ENCODE measurements at regions not wholly inside any gene's neighbourhood (a gene's known extent, or its start where the extent isn't known, plus 50 kb on each side); places are given as distances from the start of the nearest gene placed in this dataset.

DNA sequence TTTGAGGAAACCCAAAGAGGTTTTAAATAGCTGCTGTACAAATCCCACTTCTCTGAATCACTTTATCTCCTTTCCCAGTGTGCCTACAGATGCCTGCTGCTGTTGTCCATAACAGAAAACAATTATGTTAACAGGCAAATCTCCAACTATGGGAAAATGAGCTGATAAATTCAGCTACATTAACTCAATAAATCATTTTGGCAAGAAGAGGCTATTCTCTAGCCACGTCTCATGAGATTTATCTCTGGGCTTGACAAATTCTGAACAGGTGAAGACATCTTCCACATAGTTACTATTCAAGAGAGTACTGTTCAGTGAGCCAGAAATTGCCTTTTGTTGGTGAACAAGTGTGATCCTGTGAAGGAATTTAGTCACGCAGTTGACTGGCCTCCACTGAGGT is 327.1 kb upstream of the FMN2 start:
- H3K36me3 Mint-ChIP-seq (ENCODE audit: insufficient read depth), result no peaks in the 10 kb centered on the region
- no peak overlapping the region for H3K27ac Mint-ChIP-seq
- no peak for DNase-seq (ENCODE audit: low spot score, unreplicated experiment)
- H3K27me3 Mint-ChIP-seq, result no peaks in the 10 kb centered on the region
- no peaks in the 10 kb centered on the region for H3K4me1 Mint-ChIP-seq (ENCODE audit: low read depth)
- H3K4me3 Mint-ChIP-seq (ENCODE audit: low read depth), result no peak overlapping the region
- TF ChIP-seq, protein P1, sequence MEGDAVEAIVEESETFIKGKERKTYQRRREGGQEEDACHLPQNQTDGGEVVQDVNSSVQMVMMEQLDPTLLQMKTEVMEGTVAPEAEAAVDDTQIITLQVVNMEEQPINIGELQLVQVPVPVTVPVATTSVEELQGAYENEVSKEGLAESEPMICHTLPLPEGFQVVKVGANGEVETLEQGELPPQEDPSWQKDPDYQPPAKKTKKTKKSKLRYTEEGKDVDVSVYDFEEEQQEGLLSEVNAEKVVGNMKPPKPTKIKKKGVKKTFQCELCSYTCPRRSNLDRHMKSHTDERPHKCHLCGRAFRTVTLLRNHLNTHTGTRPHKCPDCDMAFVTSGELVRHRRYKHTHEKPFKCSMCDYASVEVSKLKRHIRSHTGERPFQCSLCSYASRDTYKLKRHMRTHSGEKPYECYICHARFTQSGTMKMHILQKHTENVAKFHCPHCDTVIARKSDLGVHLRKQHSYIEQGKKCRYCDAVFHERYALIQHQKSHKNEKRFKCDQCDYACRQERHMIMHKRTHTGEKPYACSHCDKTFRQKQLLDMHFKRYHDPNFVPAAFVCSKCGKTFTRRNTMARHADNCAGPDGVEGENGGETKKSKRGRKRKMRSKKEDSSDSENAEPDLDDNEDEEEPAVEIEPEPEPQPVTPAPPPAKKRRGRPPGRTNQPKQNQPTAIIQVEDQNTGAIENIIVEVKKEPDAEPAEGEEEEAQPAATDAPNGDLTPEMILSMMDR (IDR thresholded peaks at IDR 0.05; ENCODE audit: unreplicated experiment), result no peak
- H3K9me3 Mint-ChIP-seq (ENCODE audit: low read depth), result no peaks in the 10 kb centered on the region

DNA sequence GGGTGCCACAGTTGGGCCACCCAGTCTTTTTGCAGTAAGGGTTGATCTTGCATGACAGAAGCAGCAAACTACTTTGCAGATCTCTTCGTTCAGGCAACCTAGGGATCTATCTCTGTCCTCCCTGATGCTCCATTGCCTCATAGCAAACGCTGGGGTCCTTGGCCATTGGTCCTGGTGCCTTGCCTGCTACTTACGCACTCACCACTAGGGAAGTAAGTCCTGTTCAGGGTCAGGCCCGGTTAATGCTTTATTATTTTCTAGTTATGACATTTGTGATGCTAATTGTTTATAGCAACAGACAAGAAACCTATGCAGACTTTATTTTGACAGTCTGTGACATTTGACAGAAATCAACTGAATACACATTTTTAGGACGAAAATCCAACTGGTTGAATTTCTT is 326.5 kb upstream of the FMN2 start:
- no peak overlapping the region for H3K27ac Mint-ChIP-seq
- H3K9me3 Mint-ChIP-seq (ENCODE audit: low read depth), result no peaks in the 10 kb centered on the region
- TF ChIP-seq, protein P1 (IDR thresholded peaks at IDR 0.05; ENCODE audit: unreplicated experiment), result no peak
- H3K4me1 Mint-ChIP-seq (ENCODE audit: low read depth), result no peaks in the 10 kb centered on the region
- no peaks in the 10 kb centered on the region for H3K36me3 Mint-ChIP-seq (ENCODE audit: insufficient read depth)
- no peak for DNase-seq (ENCODE audit: low spot score, unreplicated experiment)
- H3K27me3 Mint-ChIP-seq, result no peaks in the 10 kb centered on the region
- H3K4me3 Mint-ChIP-seq (ENCODE audit: low read depth), result no peak overlapping the region

DNA sequence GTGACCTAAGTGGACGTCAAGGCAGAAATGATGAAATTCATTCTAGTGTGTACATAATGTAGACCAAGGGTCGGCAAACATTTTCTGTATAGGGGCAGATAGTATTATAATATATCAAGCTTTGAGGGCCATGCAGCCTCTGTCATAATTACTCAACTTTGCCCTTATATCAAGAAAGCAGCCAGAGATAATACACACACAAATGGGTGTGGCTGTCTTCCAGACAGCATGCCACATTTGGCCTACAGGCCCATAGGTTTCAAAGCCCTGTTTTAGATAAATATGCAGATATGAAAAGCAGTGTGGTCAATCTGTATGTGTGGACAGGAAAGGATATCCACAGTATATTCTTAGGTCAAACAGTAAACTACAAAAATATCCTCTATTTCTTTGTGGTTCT is 320.1 kb upstream of the FMN2 start:
- Mint-ChIP-seq H3K9me3 (ENCODE audit: low read depth) (peaks cover 4% of the 10 kb centered on the region), H3K4me3 (ENCODE audit: low read depth) (no peak overlapping the region), H3K27ac (no peak overlapping the region), H3K36me3 (ENCODE audit: insufficient read depth) (no peaks in the 10 kb centered on the region), H3K27me3 (no peaks in the 10 kb centered on the region), H3K4me1 (ENCODE audit: low read depth) (no peaks in the 10 kb centered on the region)
- no peak for DNase-seq (ENCODE audit: low spot score, unreplicated experiment)
- TF ChIP-seq, protein P1 (IDR thresholded peaks at IDR 0.05; ENCODE audit: unreplicated experiment), result no peak

DNA sequence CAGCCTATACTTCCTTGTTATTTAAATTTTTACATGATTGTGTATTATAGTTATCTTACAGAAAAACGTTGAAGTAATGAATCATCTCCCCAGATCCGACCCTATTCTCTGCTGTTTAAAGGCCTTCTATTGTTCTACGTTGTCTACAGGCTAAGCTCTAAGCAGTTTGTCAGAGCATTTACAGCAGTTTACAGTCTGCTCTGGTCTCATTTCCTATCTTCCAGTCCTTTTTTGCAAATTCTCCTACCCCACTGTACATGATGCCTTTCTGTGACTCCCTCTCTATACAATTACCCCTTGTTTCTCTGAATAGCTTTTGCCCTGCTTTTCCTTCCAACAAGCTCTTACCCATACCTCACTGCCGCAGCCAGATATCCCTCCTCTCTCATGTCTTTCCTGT is 319.2 kb upstream of the FMN2 start:
- peaks cover 5% of the 10 kb centered on the region for H3K9me3 Mint-ChIP-seq (ENCODE audit: low read depth)
- no peak overlapping the region for H3K4me3 Mint-ChIP-seq (ENCODE audit: low read depth)
- no peak for DNase-seq (ENCODE audit: low spot score, unreplicated experiment)
- TF ChIP-seq, protein P1 (IDR thresholded peaks at IDR 0.05; ENCODE audit: unreplicated experiment), result no peak
- no peak overlapping the region for H3K27ac Mint-ChIP-seq
- no peaks in the 10 kb centered on the region for H3K36me3 Mint-ChIP-seq (ENCODE audit: insufficient read depth)
- no peaks in the 10 kb centered on the region for H3K4me1 Mint-ChIP-seq (ENCODE audit: low read depth)
- H3K27me3 Mint-ChIP-seq, result no peaks in the 10 kb centered on the region

DNA sequence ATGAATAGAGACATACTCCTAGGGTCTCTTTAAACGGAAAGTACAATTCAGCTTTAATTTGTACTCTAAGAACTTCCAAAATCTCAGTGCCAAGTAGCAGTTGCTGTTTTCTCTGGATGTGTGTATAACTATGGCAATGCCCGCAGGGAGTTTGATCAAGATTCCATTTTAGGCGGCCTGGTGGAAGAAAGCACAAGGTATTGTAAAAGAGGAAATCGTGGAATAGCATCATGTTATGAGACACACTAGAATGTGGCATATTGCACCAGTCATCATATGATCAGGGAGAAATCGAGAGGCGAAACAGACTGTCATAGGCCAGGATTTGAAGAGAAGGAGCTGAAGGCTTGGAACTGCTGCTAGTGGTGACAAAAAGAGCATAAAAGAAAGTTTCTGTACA is 316.2 kb upstream of the FMN2 start:
- Mint-ChIP-seq H3K4me1 (ENCODE audit: low read depth) (no peaks in the 10 kb centered on the region), H3K36me3 (ENCODE audit: insufficient read depth) (no peaks in the 10 kb centered on the region), H3K27me3 (no peaks in the 10 kb centered on the region), H3K27ac (no peak overlapping the region), H3K4me3 (ENCODE audit: low read depth) (no peak overlapping the region), H3K9me3 (ENCODE audit: low read depth) (peaks cover 5% of the 10 kb centered on the region)
- TF ChIP-seq, protein P1 (IDR thresholded peaks at IDR 0.05; ENCODE audit: unreplicated experiment), result no peak
- DNase-seq (ENCODE audit: low spot score, unreplicated experiment), result no peak
